BJ (cell line): ENCODE measurements at regions not wholly inside any gene's neighbourhood (a gene's known extent, or its start where the extent isn't known, plus 50 kb on each side); places are given as distances from the start of the nearest gene placed in this dataset.
A peak's percentile ranks its signal among the peaks of the same experiment; 100 is the strongest.

Experiments used
- CTCF ChIA-PET: fragments of 350-600 bp; formaldehyde crosslinking; extraction: SDS; loops from one replicate; lab custom pipeline; 2021; ENCODE audit warnings: antibody characterized with exemption, inconsistent platforms; lab: Yijun Ruan, JAX
- POLR2A ChIA-PET: fragments of 300-600 bp; sonication (Branson Sonifier 250); formaldehyde crosslinking; extraction: SDS; loops from one replicate; lab custom pipeline; 2021; ENCODE audit warnings: antibody characterized with exemption; lab: Charles Lee
- DNase-seq: peaks from one replicate; pipeline ENCODE4 v3.0.0-alpha.2; 2011; ENCODE audit warnings: low read depth
- H3K27me3 ChIP-seq: 2 replicates; pipeline ENCODE4 v1.6.0; 2011; ENCODE audit warnings: low read length; ENCODE audit not compliant: control insufficient read depth, insufficient read depth
- H3K36me3 ChIP-seq: 2 replicates; pipeline ENCODE4 v1.5.1; 2011; ENCODE audit warnings: low read length; ENCODE audit not compliant: control insufficient read depth, insufficient read depth
- H3K4me3 ChIP-seq: 2 replicates; pipeline ENCODE4 v1.5.1; 2011; ENCODE audit warnings: low read depth, mild to moderate bottlenecking, control low read depth, low read length
- TF ChIP-seq, protein P1 (sequence below): IDR thresholded peaks from 2 replicates; pipeline ENCODE4 v1.5.1; 2011; ENCODE audit warnings: low read depth, mild to moderate bottlenecking, control low read depth, inconsistent platforms, low read length, moderate library complexity; ENCODE audit not compliant: insufficient read depth

DNA sequence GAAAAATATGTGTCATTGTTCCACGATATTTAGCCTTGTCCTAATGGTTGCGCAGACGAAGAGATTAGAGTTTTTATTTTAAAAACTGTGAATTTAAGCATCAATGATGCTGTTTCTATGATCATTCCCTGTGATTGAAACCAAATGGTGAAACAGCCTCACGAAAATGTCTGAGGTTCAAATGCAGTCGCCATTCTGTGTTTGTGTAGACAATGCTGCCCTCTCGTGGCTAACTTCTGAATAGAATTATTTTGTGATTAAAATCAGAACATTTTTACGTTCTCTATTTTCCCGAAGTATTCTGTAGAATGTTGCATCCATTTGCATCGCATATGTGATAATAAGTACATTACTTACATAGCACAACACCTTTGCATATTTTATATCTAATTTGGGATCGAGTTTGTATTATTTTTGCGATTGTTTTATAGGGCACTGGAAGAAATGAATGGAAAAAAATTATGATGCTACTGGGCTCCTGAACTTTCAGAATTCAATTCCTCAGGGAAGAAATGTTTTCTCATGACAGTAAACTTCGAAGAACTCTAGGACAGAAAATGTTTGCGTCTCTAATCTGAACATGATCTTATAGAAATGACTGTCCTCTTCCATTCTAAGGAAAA is 54.8 kb upstream of the CREB1 start:
- H3K27me3 ChIP-seq: no peaks in the 10 kb centered on the region
- DNase-seq: no peak
- TF ChIP-seq, protein P1, sequence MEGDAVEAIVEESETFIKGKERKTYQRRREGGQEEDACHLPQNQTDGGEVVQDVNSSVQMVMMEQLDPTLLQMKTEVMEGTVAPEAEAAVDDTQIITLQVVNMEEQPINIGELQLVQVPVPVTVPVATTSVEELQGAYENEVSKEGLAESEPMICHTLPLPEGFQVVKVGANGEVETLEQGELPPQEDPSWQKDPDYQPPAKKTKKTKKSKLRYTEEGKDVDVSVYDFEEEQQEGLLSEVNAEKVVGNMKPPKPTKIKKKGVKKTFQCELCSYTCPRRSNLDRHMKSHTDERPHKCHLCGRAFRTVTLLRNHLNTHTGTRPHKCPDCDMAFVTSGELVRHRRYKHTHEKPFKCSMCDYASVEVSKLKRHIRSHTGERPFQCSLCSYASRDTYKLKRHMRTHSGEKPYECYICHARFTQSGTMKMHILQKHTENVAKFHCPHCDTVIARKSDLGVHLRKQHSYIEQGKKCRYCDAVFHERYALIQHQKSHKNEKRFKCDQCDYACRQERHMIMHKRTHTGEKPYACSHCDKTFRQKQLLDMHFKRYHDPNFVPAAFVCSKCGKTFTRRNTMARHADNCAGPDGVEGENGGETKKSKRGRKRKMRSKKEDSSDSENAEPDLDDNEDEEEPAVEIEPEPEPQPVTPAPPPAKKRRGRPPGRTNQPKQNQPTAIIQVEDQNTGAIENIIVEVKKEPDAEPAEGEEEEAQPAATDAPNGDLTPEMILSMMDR: peak; percentile 38
- no peak overlapping the region; the same call in 1 of the 2 replicates for H3K4me3 ChIP-seq
- no peaks in the 10 kb centered on the region for H3K36me3 ChIP-seq
- ChIA-PET CTCF (interaction anchor here (1.6 to 4.1 kb wide), 6 partner anchors 310 to 675 kb away, joined by 5 to 84 read pairs (median 16); partner anchors contain the start of gene KLF7), POLR2A (no interaction called here)

DNA sequence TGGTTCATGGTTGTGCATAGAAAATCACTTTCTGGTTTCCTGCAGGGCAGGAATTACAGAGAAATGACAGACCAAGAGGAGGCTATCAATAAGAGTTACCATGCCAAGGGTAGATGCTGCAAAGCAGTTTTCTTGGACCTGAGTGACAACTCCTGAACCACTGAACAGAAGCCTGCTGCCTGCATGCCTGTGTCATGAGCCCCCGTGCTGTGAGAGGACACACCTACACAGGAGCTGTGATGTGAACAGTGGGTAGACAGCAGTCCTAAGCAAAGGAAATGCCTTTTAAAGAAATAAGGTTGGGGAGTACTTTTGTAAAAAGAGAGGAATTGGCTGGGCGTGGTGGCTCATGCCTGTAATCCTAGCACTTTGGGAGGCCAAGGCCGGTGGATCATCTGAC is 54.2 kb upstream of the CREB1 start:
- Histone ChIP-seq H3K4me3 (no peak overlapping the region), H3K27me3 (no peaks in the 10 kb centered on the region), H3K36me3 (no peaks in the 10 kb centered on the region)
- ChIA-PET POLR2A (interaction anchor here (0.5 kb wide), 1 partner anchor 54 kb away, joined by 12 read pairs; the partner anchor contains the start of gene CREB1), CTCF (interaction anchor here (0.9 to 2.6 kb wide), 3 partner anchors 9 to 675 kb away, joined by 4 to 15 read pairs (median 14); no protein-coding TSS in a partner anchor)
- TF ChIP-seq, protein P1: no peak
- DNase-seq: no peak

DNA sequence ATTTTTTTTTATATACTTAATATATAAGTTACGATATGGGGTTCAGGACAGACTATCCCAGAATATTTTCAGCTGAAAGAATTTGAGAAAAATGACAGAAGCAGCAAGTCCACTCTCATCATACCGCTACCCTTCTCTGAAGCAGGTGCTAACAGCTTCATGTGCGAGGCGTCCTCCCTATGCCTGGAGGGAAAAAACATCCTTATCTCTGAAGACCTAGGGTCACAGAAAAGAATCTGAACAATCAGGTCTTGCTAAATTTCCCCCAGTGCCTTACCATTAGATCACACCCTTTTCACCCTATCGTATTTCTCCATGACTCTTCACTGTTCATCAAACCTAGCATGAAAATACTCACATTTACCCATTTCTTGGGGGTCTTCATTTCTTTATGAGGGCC is 51.9 kb upstream of the CREB1 start:
- no peak for DNase-seq
- Histone ChIP-seq H3K36me3 (no peaks in the 10 kb centered on the region), H3K27me3 (no peaks in the 10 kb centered on the region), H3K4me3 (no peak overlapping the region)
- POLR2A ChIA-PET: no interaction called here
- TF ChIP-seq, protein P1: no peak
- CTCF ChIA-PET: interaction anchor here (1.6 to 2.6 kb wide), 2 partner anchors 498 to 678 kb away, joined by 4 to 15 read pairs; no protein-coding TSS in a partner anchor

DNA sequence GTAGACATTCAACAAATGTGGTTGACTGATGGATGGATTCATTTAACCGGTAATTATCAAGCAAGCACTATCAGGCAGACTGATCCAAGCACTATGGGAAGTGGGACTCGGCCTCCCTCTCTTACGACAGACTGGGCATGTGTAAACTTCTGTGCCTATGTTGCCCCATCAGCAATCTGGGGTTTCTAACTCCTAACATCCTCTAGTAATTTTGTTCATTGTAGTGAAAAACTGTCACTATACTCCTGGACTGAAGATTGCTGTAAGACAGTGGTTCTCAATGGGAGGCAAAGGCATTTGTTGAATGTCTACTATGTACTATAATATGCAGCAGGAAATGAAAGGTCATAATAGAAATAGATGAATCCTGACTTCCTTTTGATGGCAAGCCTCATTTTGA is 51.2 kb upstream of the CREB1 start:
- no peaks in the 10 kb centered on the region for H3K36me3 ChIP-seq
- DNase-seq: no peak
- CTCF ChIA-PET: no interaction called here
- TF ChIP-seq, protein P1: no peak
- POLR2A ChIA-PET: no interaction called here
- no peak overlapping the region for H3K4me3 ChIP-seq
- H3K27me3 ChIP-seq: no peaks in the 10 kb centered on the region

DNA sequence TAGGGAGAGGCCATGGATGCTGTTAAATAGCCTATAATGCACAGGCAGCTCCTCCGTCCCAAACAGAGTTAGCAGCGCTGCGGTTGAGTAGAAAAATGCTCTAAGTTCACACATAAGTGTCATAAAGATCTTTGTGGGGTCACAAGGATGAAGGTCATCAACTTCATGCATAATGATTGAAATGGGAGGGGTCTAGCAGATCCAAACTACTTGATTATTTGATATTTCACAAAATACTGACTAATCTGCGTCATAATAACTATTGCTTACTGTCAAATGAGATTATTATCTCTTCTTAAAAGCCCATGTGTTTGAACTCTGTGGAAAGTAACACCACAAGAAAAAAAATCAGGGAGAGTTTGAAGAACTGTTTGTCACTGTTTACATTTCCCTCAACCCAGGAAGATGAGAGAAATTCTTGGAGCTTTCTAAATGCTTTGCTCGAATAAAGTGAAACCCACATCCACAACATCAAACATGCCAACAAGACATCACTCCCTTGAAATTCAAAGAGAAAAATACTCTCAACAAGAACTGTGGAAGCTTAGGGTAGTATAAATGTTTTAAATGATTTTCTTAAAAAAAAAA is 50.5 kb upstream of the CREB1 start:
- CTCF ChIA-PET: interaction anchor here (1.2 kb wide), 1 partner anchor 499 kb away, joined by 6 read pairs; no protein-coding TSS in a partner anchor
- DNase-seq: no peak

More for the DNA sequence above, 50.5 kb upstream of the CREB1 start:
- Histone ChIP-seq H3K36me3 (no peaks in the 10 kb centered on the region), H3K4me3 (no peak overlapping the region), H3K27me3 (no peaks in the 10 kb centered on the region)
- POLR2A ChIA-PET: no interaction called here
- TF ChIP-seq, protein P1: no peak
